ENCODE measurements at regions not wholly inside any gene's neighbourhood (a gene's known extent, or its start where the extent isn't known, plus 50 kb on each side); places are given as distances from the start of the nearest gene placed in this dataset.

DNA sequence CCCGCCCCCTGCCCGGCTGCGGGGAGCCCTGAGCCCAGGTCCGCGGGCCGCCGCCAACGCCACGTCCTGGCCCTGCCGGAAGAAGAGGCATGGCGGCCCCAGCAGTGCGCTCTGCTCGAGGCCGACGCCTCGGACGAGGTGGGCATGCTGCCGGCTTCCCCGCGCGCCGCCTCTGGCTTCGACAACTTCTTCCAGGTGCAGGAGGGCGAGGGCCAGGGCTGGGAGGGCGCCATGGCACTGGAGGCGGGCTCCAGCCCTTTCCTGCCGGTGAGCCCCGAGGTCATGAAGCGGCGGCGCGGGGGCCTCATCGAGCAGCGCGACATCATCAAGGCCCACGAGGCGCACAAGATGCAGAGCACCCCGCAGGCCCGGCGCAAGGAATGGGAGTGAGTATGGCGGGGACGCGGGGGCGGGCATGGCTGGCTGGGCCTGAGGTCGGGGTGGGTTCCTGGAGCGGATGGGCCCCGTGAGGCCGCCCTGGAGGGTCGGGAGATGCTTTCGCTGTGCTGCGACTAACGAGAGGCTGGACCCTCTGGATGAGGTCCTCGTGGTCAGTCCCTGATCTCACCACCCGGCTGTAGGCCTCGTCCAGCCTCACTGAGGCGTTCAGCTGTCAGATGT lies 70.0 kb upstream of the CACNA1E start:
- WGBS (ENCODE audit: insufficient coverage) = 96% methylated on average over 49 of the region's 56 CpGs
- H3K4me3 Mint-ChIP-seq = no peak overlapping the region
- no peaks in the 10 kb centered on the region for H3K79me2 ChIP-seq (ENCODE audit: insufficient read depth, low read length)
- H3K27ac Mint-ChIP-seq = no peak overlapping the region
- no peaks in the 10 kb centered on the region for H3K36me3 ChIP-seq (replicated peaks in 1 of 2; ENCODE audit: control insufficient read depth in 1 of 2, insufficient read depth in 2 of 2, low read length in 2 of 2)
- no peaks in the 10 kb centered on the region for H3K27me3 ChIP-seq (ENCODE audit: control insufficient read depth in 2 of 2, insufficient read depth in 2 of 2, low read length in 2 of 2)
- H3K9me3 ChIP-seq (replicated peaks in 1 of 2; ENCODE audit: control insufficient read depth in 1 of 2, insufficient read depth in 1 of 2, low read length in 2 of 2) = no peaks in the 10 kb centered on the region
- no peaks in the 10 kb centered on the region for H3K36me3 Mint-ChIP-seq
- H3K4me3 ChIP-seq (replicated peaks in 1 of 3; ENCODE audit: low read depth in 2 of 3, low read length in 3 of 3) = no peak overlapping the region
- H3K27ac ChIP-seq (ENCODE audit: low read depth in 1 of 2, low read length in 2 of 2) = no peak overlapping the region
- no peaks in the 10 kb centered on the region for H3K4me1 ChIP-seq (ENCODE audit: control insufficient read depth in 1 of 2, insufficient read depth in 2 of 2, low read length in 2 of 2)
- no peaks in the 10 kb centered on the region for H3K4me1 Mint-ChIP-seq
- no peak for DNase-seq
- intact Hi-C loops (cut with micrococcal nuclease) = no loop called here
- H3K27me3 Mint-ChIP-seq (ENCODE audit: low read depth in 3 of 3) = peaks cover 3 to 15% (median 9%) of the 10 kb centered on the region in 3 donors
- H2AFZ ChIP-seq (ENCODE audit: insufficient read depth, low read depth, low read length, poor library complexity, severe bottlenecking) = no peak overlapping the region
- H3K9ac ChIP-seq (ENCODE audit: insufficient read depth, low read length, poor library complexity, severe bottlenecking) = no peak overlapping the region
- peaks cover 0 to 6% (median 0%) of the 10 kb centered on the region in 7 donors for H3K9me3 Mint-ChIP-seq
- no peak for TF ChIP-seq CTCF (IDR thresholded peaks at IDR 0.05)
- H4K20me1 ChIP-seq (ENCODE audit: insufficient read depth, low read length) = no peaks in the 10 kb centered on the region
- no peak overlapping the region for H3K4me2 ChIP-seq (replicated peaks; ENCODE audit: extremely low read depth, low read length, poor library complexity, severe bottlenecking)

- no peak overlapping the region for H3K4me3 ChIP-seq (replicated peaks in 1 of 3; ENCODE audit: low read depth in 2 of 3, low read length in 3 of 3)
- TF ChIP-seq CTCF (IDR thresholded peaks at IDR 0.05) = no peak
- no peaks in the 10 kb centered on the region for H4K20me1 ChIP-seq (ENCODE audit: insufficient read depth, low read length)
- H3K4me2 ChIP-seq (replicated peaks; ENCODE audit: extremely low read depth, low read length, poor library complexity, severe bottlenecking) = no peak overlapping the region
- H3K79me2 ChIP-seq (ENCODE audit: insufficient read depth, low read length) = no peaks in the 10 kb centered on the region
- Mint-ChIP-seq H3K36me3 (no peaks in the 10 kb centered on the region), H3K27ac (no peak overlapping the region), H3K27me3 (ENCODE audit: low read depth in 3 of 3) (peaks cover 2 to 13% (median 9%) of the 10 kb centered on the region in 3 donors), H3K4me1 (no peaks in the 10 kb centered on the region), H3K4me3 (no peak overlapping the region), H3K9me3 (peaks cover 0 to 6% (median 0%) of the 10 kb centered on the region in 7 donors)
- H2AFZ ChIP-seq (ENCODE audit: insufficient read depth, low read depth, low read length, poor library complexity, severe bottlenecking) = no peak overlapping the region
- intact Hi-C loops (cut with micrococcal nuclease) = no loop called here
- H3K9ac ChIP-seq (ENCODE audit: insufficient read depth, low read length, poor library complexity, severe bottlenecking) = no peak overlapping the region
- DNase-seq = no peak
- WGBS (ENCODE audit: insufficient coverage) = 100% methylated on average over 1 of the region's 2 CpGs
- H3K36me3 ChIP-seq (replicated peaks in 1 of 2; ENCODE audit: control insufficient read depth in 1 of 2, insufficient read depth in 2 of 2, low read length in 2 of 2) = no peaks in the 10 kb centered on the region
- no peaks in the 10 kb centered on the region for H3K4me1 ChIP-seq (ENCODE audit: control insufficient read depth in 1 of 2, insufficient read depth in 2 of 2, low read length in 2 of 2)
- no peaks in the 10 kb centered on the region for H3K9me3 ChIP-seq (replicated peaks in 1 of 2; ENCODE audit: control insufficient read depth in 1 of 2, insufficient read depth in 1 of 2, low read length in 2 of 2)
- H3K27ac ChIP-seq (ENCODE audit: low read depth in 1 of 2, low read length in 2 of 2) = no peak overlapping the region
- no peaks in the 10 kb centered on the region for H3K27me3 ChIP-seq (ENCODE audit: control insufficient read depth in 2 of 2, insufficient read depth in 2 of 2, low read length in 2 of 2)
Observed at GRCh38 chr1:181413836-181414235, 69.5 kb upstream of the CACNA1E start.

Data from CD14-positive monocyte (primary cell).